Heart left ventricle (tissue), 16 donors: ENCODE measurements at regions not wholly inside any gene's neighbourhood (a gene's known extent, or its start where the extent isn't known, plus 50 kb on each side); places are given as distances from the start of the nearest gene placed in this dataset.
A peak's percentile ranks its signal among the peaks of the same experiment; 100 is the strongest.

Source experiments
- ATAC-seq, 4 donors: fragments of 200-7000 bp; cut with Tn5 transposase; one replicate each; pipeline ENCODE4 v1.9.1; 2020 to 2022; ENCODE audit warnings: moderate library complexity in 4 of 4, mild to moderate bottlenecking in 3 of 4, moderate number of reproducible peaks in 1 of 4
- DNase-seq, 5 donors: peaks; one replicate each; pipeline ENCODE4 v3.0.0-alpha.2; 2020
- H3K27ac ChIP-seq, 12 donors: fragments of 200-600 bp; sonication (generic) in 4 of 12; one replicate each; pipeline versions ENCODE4 v1.5.0 to v1.8.0; 2016 to 2022; ENCODE audit warnings: mild to moderate bottlenecking in 2 of 12
- H3K27me3 ChIP-seq, 9 donors: fragments of 200-600 bp; sonication (generic) in 2 of 9; one replicate each; pipeline versions ENCODE4 v1.5.1 to v1.8.0; 2016 to 2022; ENCODE audit warnings: mild to moderate bottlenecking in 3 of 9
- H3K36me3 ChIP-seq, 9 donors: fragments of 200-600 bp; sonication (generic) in 2 of 9; one replicate each; pipeline versions ENCODE4 v1.5.0 to v1.8.0; 2018 to 2022; ENCODE audit warnings: mild to moderate bottlenecking in 2 of 9
- H3K4me1 ChIP-seq, 12 donors: fragments of 200-600 bp; sonication (generic) in 4 of 12; one replicate each; pipeline versions ENCODE4 v1.5.0 to v1.8.0; 2016 to 2022; ENCODE audit warnings: mild to moderate bottlenecking in 3 of 12
- H3K4me3 ChIP-seq, 12 donors: fragments of 200-600 bp; sonication (generic) in 4 of 12; one replicate each; pipeline versions ENCODE4 v1.5.0 to v1.8.0; 2017 to 2022; ENCODE audit warnings: mild to moderate bottlenecking in 9 of 12, moderate library complexity in 4 of 12
- H3K9me3 ChIP-seq, 12 donors: fragments of 200-600 bp; sonication (generic) in 4 of 12; one replicate each; pipeline versions ENCODE4 v1.5.0 to v1.8.0; 2016 to 2022; ENCODE audit warnings: mild to moderate bottlenecking in 1 of 12
- POLR2A ChIP-seq, 2 donors: fragments of 450-650 bp; IDR thresholded peaks; one replicate each; pipeline ENCODE4 v1.6.1; 2017; ENCODE audit warnings: antibody characterized with exemption in 2 of 2, mild to moderate bottlenecking in 2 of 2, moderate library complexity in 2 of 2
- WGBS, 4 donors: extraction: QIAGEN DNeasy Blood & Tissue Kit in 2 of 4; methylation state at CpG; one replicate each; pipeline versions ENCODE4 v1.1.5 to v1.1.7; 2013 to 2018; 5-methylcytosine and 5-hydroxymethylcytosine counted together
- intact Hi-C, 10 donors: fragments of 100-400 bp; cut with DNase I; formaldehyde crosslinking; loops; one replicate each; pipeline versions ENCODE4 v1.11.1 to v1.14.2; 2022
- TF ChIP-seq, protein P1 (sequence below), 12 donors: fragments of 200-600 bp; sonication (generic) in 4 of 12; IDR thresholded peaks; one replicate each; pipeline versions ENCODE4 v1.5.0 to v1.8.0; 2018 to 2022; ENCODE audit warnings: antibody characterized with exemption in 12 of 12, mild to moderate bottlenecking in 5 of 12
- donor health status: ischemic (EF 13 %, LVEDD 7.1; RV severe dilation, severe dysfunction).
- donor health status: healthy with polysubstance abuse.
- donor health status: DM: no; HTN: yes; CAD: no.
- donor health status: DM: no; HTN: no; CAD: no.
- donor health status: ischemic (EF 25% LVEDD 6.9; RV normal size, moderate dysfunction).
- donor health status: ischemic (EF 25% LVEDD 5.7; RV mildly dilated, moderate dysfunction).
- donor health status: healthy.
- donor health status: DM: yes; HTN: yes; CAD: no.
- donor health status: ischemic (EF 35%, LVEDD 5.7; RV mildly dilated, moderate dysfunction).
- donor health status: nonischemic (EF 11% LVEDD 7.7; RV severe dilation, severe dysfunction).
- donor health status: DM: yes; HTN: yes; CAD: no.
- donor health status: PGD.
- donor health status: ischemic (EF 29% LVEDD 5.4; RV normal size, mild dysfunction).
- donor health status: nonischemic (EF 23%, LVEDD 6.1; RV moderate dilation, normal function).

DNA sequence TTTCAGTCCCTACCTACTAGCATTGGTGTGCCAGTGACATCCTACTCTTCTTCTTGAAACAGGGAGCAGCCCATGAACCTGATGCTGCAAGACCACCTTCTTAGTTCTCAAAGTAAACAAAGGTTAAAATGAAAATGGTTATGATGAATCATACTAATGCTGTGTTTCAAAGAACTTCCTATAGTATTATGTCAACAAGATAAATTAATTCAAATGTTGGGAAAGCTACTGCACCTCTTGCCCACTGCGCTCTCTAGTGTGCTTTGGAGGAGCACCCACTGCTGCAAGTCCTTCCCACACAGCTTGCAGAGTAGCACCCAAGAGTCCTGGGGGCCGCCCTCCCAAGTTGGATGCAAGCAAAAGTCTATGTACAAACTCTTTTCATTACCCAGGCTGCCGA lies 81.1 kb downstream of the CD200R1L start:
- intact Hi-C loops: no loop called here

GRCh38 chr3:112763258-112763657 lies 83.4 kb downstream of the CD200R1L start:
- 72 to 82% (median 76%) methylated on average over 3 of the region's 3 CpGs for WGBS, 4 donors
- TF ChIP-seq, protein P1, sequence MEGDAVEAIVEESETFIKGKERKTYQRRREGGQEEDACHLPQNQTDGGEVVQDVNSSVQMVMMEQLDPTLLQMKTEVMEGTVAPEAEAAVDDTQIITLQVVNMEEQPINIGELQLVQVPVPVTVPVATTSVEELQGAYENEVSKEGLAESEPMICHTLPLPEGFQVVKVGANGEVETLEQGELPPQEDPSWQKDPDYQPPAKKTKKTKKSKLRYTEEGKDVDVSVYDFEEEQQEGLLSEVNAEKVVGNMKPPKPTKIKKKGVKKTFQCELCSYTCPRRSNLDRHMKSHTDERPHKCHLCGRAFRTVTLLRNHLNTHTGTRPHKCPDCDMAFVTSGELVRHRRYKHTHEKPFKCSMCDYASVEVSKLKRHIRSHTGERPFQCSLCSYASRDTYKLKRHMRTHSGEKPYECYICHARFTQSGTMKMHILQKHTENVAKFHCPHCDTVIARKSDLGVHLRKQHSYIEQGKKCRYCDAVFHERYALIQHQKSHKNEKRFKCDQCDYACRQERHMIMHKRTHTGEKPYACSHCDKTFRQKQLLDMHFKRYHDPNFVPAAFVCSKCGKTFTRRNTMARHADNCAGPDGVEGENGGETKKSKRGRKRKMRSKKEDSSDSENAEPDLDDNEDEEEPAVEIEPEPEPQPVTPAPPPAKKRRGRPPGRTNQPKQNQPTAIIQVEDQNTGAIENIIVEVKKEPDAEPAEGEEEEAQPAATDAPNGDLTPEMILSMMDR (IDR thresholded peaks at IDR 0.05): no peak
- no peak for TF ChIP-seq POLR2A (IDR thresholded peaks at IDR 0.05)
- H3K4me3 ChIP-seq: no peak overlapping the region

More for the DNA sequence above, 81.1 kb downstream of the CD200R1L start:
- no peaks in the 10 kb centered on the region for H3K9me3 ChIP-seq
- no peaks in the 10 kb centered on the region for H3K36me3 ChIP-seq
- WGBS, 4 donors: 75 to 89% (median 76%) methylated on average over 3 of the region's 3 CpGs
- no peak overlapping the region for H3K4me3 ChIP-seq
- ATAC-seq (no peak), DNase-seq (no peak)
- TF ChIP-seq POLR2A (IDR thresholded peaks at IDR 0.05): no peak
- TF ChIP-seq, protein P1 (IDR thresholded peaks at IDR 0.05): no peak
- no peak overlapping the region for H3K27ac ChIP-seq
- H3K4me1 ChIP-seq: peaks cover 0 to 38% (median 0%) of the 10 kb centered on the region in 12 donors
- no peaks in the 10 kb centered on the region for H3K27me3 ChIP-seq

DNA sequence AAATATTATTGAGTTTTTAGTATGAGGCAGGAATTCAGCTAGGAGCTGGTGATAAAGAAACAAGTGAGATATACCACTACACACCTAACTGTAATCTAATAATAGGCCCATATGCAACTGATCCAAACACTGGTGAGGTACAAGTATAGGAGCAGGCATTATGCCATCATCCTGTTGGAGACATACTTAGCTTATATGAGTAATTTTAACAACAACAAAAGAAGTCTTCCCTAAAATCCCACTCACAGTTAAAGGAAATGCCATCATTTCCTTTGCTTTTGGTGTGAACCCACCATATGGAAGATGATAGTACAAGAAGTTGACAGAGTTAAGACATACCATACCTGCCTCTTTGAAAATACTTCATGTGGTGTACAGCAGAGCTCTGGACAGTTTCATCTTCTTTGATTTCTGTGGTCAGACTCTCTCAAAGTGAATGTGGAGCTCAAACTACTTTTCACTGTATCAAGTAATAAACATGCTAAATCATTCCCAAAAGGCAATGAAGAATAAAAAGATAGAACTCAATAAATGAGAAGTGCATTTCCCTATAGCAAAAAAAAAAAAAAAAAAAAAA lies 85.5 kb downstream of the CD200R1L start:
- Histone ChIP-seq H3K27ac (no peak overlapping the region), H3K27me3 (no peaks in the 10 kb centered on the region), H3K36me3 (no peaks in the 10 kb centered on the region), H3K4me3 (no peak overlapping the region), H3K9me3 (peaks cover 0 to 8% (median 0%) of the 10 kb centered on the region in 12 donors), H3K4me1 (peaks cover 0 to 3% (median 0%) of the 10 kb centered on the region in 12 donors)
- ATAC-seq (no peak), DNase-seq (no peak)
- TF ChIP-seq POLR2A (IDR thresholded peaks at IDR 0.05): no peak
- TF ChIP-seq, protein P1 (IDR thresholded peaks at IDR 0.05): no peak
- intact Hi-C loops: no loop called here

More at GRCh38 chr3:112763258-112763657, 83.4 kb downstream of the CD200R1L start:
- DNase-seq (no peak), ATAC-seq (peak in 1 of 4 donors; percentile 56)
- H3K27me3 ChIP-seq: no peaks in the 10 kb centered on the region
- peaks cover 0 to 19% (median 0%) of the 10 kb centered on the region in 12 donors for H3K4me1 ChIP-seq
- intact Hi-C loops: no loop called here
- no peaks in the 10 kb centered on the region for H3K9me3 ChIP-seq
- H3K36me3 ChIP-seq: no peaks in the 10 kb centered on the region
- H3K27ac ChIP-seq: no peak overlapping the region

DNA sequence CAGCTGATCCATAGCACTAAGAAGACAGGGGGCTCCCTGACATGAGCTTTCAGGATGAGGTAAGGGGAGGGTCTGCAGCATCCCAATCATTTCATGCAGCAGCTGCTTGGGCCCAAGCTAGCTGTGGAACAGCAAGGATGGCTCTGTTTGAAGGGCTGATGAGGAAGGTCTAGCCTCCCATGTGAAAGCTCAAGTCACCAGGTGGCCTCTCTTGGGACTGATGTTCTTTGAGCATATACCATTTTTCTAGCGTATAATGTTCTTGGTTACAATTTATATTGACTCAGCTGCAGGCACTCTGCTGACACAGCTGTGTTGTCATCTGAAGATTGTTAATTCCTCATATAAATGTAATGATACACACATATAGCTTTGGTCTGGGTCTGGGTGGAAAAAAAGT lies 87.0 kb downstream of the CD200R1L start:
- no peaks in the 10 kb centered on the region for H3K36me3 ChIP-seq
- ATAC-seq: no peak
- DNase-seq: no peak
- no peaks in the 10 kb centered on the region for H3K27me3 ChIP-seq
- intact Hi-C loops: no loop called here
- peaks cover 0 to 14% (median 0%) of the 10 kb centered on the region in 12 donors for H3K9me3 ChIP-seq
- TF ChIP-seq, protein P1 (IDR thresholded peaks at IDR 0.05): no peak
- TF ChIP-seq POLR2A (IDR thresholded peaks at IDR 0.05): no peak
- no peak overlapping the region for H3K4me3 ChIP-seq
- no peak overlapping the region for H3K27ac ChIP-seq
- peaks cover 0 to 3% (median 0%) of the 10 kb centered on the region in 12 donors for H3K4me1 ChIP-seq
- 88 to 100% (median 98%) methylated on average over 1 of the region's 1 CpG for WGBS, 4 donors
